ENCODE measurements at regions not wholly inside any gene's neighbourhood (a gene's known extent, or its start where the extent isn't known, plus 50 kb on each side); places are given as distances from the start of the nearest gene placed in this dataset.

DNA sequence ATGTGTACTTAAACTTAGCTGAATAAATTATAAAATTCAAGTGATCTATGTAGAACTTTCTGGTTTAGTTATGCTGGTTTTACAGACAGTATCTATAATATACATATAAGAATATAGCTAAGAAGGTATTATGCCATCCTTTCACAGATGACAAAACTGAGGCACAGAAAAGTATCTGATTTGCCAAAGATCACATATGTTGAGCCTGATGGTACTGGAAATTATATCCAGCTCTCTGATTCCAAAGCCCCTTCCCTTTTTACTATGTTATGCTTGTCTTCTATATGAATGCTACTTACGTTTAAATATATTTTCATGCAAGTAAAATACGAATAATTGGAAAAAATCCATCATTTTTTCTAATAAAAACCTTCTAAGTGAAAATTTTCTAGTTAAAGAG, 1631.3 kb downstream of the DPP10 start:
- 80% methylated on average over 1 of the region's 2 CpGs; no CpG with 5 or more reads in 1 of the 2 experiments for WGBS, 2 experiments (ENCODE audit: insufficient coverage in 1 of 2, insufficient read length in 1 of 2)
- H3K27ac Mint-ChIP-seq = no peak overlapping the region

DNA sequence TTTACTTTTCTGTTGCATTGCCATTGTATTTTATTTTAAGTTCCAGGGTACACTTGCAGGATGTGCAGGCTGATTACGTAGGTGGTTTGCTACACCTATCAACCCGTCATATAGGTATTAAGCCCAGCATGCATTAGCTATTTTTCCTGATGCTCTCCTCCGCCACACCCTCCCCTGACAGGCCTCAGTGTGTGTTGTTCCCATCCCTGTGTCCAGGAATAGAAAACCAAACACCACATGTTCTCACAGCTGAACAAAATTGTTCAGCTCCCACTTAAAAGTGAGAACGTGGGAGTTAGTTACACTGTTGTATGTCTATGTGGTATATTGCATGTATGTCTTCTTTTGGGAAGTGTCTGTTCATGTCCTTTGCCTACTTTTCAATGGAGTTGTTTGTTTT, 1631.7 kb downstream of the DPP10 start:
- H3K36me3 Mint-ChIP-seq (ENCODE audit: low read depth) = no peaks in the 10 kb centered on the region
- no peaks in the 10 kb centered on the region for H3K4me1 Mint-ChIP-seq
- Histone ChIP-seq H3K36me3 (ENCODE audit: control insufficient read depth, insufficient read depth, low read length) (no peaks in the 10 kb centered on the region), H3K9me3 (ENCODE audit: control insufficient read depth, low read length) (no peaks in the 10 kb centered on the region), H3K4me1 (ENCODE audit: control insufficient read depth, insufficient read depth, low read length) (no peaks in the 10 kb centered on the region), H3K4me3 (ENCODE audit: low read length) (no peak overlapping the region), H3K9ac (ENCODE audit: extremely low read depth, low read length, poor library complexity, severe bottlenecking) (no peak overlapping the region), H3K27ac (ENCODE audit: low read depth, low read length) (no peak overlapping the region), H3K27me3 (ENCODE audit: control insufficient read depth, insufficient read depth, low read length, poor library complexity, severe bottlenecking) (no peaks in the 10 kb centered on the region)
- WGBS, 2 experiments (ENCODE audit: insufficient coverage in 1 of 2, insufficient read length in 1 of 2) = 94% methylated on average over 4 of the region's 4 CpGs; no CpG with 5 or more reads in 1 of the 2 experiments
- no peak overlapping the region for H3K4me3 Mint-ChIP-seq
- DNase-seq = no peak
- H3K27me3 Mint-ChIP-seq (ENCODE audit: insufficient read depth) = no peaks in the 10 kb centered on the region
- peaks cover 1% of the 10 kb centered on the region for H3K9me3 Mint-ChIP-seq
- TF ChIP-seq, protein P1, sequence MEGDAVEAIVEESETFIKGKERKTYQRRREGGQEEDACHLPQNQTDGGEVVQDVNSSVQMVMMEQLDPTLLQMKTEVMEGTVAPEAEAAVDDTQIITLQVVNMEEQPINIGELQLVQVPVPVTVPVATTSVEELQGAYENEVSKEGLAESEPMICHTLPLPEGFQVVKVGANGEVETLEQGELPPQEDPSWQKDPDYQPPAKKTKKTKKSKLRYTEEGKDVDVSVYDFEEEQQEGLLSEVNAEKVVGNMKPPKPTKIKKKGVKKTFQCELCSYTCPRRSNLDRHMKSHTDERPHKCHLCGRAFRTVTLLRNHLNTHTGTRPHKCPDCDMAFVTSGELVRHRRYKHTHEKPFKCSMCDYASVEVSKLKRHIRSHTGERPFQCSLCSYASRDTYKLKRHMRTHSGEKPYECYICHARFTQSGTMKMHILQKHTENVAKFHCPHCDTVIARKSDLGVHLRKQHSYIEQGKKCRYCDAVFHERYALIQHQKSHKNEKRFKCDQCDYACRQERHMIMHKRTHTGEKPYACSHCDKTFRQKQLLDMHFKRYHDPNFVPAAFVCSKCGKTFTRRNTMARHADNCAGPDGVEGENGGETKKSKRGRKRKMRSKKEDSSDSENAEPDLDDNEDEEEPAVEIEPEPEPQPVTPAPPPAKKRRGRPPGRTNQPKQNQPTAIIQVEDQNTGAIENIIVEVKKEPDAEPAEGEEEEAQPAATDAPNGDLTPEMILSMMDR (conservative IDR thresholded peaks at IDR 0.05) = no peak
- H3K27ac Mint-ChIP-seq = no peak overlapping the region

More for the DNA sequence above, 1631.3 kb downstream of the DPP10 start:
- Mint-ChIP-seq H3K4me1 (no peaks in the 10 kb centered on the region), H3K36me3 (ENCODE audit: low read depth) (no peaks in the 10 kb centered on the region), H3K27me3 (ENCODE audit: insufficient read depth) (no peaks in the 10 kb centered on the region), H3K4me3 (no peak overlapping the region), H3K9me3 (peaks cover 4% of the 10 kb centered on the region)
- Histone ChIP-seq H3K27me3 (ENCODE audit: control insufficient read depth, insufficient read depth, low read length, poor library complexity, severe bottlenecking) (no peaks in the 10 kb centered on the region), H3K4me1 (ENCODE audit: control insufficient read depth, insufficient read depth, low read length) (no peaks in the 10 kb centered on the region), H3K9ac (ENCODE audit: extremely low read depth, low read length, poor library complexity, severe bottlenecking) (no peak overlapping the region), H3K4me3 (ENCODE audit: low read length) (no peak overlapping the region), H3K27ac (ENCODE audit: low read depth, low read length) (no peak overlapping the region), H3K36me3 (ENCODE audit: control insufficient read depth, insufficient read depth, low read length) (no peaks in the 10 kb centered on the region), H3K9me3 (ENCODE audit: control insufficient read depth, low read length) (no peaks in the 10 kb centered on the region)
- TF ChIP-seq, protein P1 (conservative IDR thresholded peaks at IDR 0.05) = no peak
- no peak for DNase-seq

DNA sequence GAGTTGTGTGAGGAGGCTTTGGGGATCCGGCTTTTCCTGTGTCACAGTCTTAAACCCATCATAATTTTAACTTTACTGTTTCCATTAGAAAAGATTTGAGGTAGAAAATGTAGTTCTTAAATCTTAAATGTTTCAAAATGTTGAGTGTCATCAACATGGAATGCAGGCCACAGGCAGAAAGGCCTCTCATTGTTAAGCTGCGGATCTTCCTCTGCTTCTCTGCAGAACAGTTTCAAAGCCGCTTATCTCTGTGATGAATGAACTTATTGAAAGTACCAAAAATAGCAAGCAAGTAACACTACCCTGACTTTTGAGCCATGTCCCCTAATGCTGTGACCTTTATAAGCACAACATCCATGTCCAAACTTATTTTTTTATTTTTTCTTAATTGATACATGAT, 1645.8 kb downstream of the DPP10 start:
- H3K4me3 Mint-ChIP-seq = no peak overlapping the region
- H3K9ac ChIP-seq (ENCODE audit: extremely low read depth, low read length, poor library complexity, severe bottlenecking) = no peak overlapping the region
- no peaks in the 10 kb centered on the region for H3K36me3 ChIP-seq (ENCODE audit: control insufficient read depth, insufficient read depth, low read length)
- no peaks in the 10 kb centered on the region for H3K4me1 ChIP-seq (ENCODE audit: control insufficient read depth, insufficient read depth, low read length)
- peaks cover 9% of the 10 kb centered on the region for H3K9me3 ChIP-seq (ENCODE audit: control insufficient read depth, low read length)
- H3K27ac ChIP-seq (ENCODE audit: low read depth, low read length) = no peak overlapping the region
- TF ChIP-seq, protein P1 (conservative IDR thresholded peaks at IDR 0.05) = no peak
- peaks cover 17% of the 10 kb centered on the region for H3K9me3 Mint-ChIP-seq
- H3K4me1 Mint-ChIP-seq = peaks cover 26% of the 10 kb centered on the region
- 77 to 100% methylated on average over 1 to 2 of the region's 3 CpGs for WGBS, 2 experiments (ENCODE audit: insufficient coverage in 1 of 2, insufficient read length in 1 of 2)
- no peaks in the 10 kb centered on the region for H3K27me3 Mint-ChIP-seq (ENCODE audit: insufficient read depth)
- DNase-seq = no peak
- H3K4me3 ChIP-seq (ENCODE audit: low read length) = no peak overlapping the region
- peaks cover 5% of the 10 kb centered on the region for H3K36me3 Mint-ChIP-seq (ENCODE audit: low read depth)
- H3K27ac Mint-ChIP-seq = peak overlapping the region; percentile 91
- no peaks in the 10 kb centered on the region for H3K27me3 ChIP-seq (ENCODE audit: control insufficient read depth, insufficient read depth, low read length, poor library complexity, severe bottlenecking)

Measured in endodermal cell (in vitro differentiated cells).